ENCODE measurements at regions not wholly inside any gene's neighbourhood (a gene's known extent, or its start where the extent isn't known, plus 50 kb on each side); places are given as distances from the start of the nearest gene placed in this dataset.
A peak's percentile ranks its signal among the peaks of the same experiment; 100 is the strongest.

DNA sequence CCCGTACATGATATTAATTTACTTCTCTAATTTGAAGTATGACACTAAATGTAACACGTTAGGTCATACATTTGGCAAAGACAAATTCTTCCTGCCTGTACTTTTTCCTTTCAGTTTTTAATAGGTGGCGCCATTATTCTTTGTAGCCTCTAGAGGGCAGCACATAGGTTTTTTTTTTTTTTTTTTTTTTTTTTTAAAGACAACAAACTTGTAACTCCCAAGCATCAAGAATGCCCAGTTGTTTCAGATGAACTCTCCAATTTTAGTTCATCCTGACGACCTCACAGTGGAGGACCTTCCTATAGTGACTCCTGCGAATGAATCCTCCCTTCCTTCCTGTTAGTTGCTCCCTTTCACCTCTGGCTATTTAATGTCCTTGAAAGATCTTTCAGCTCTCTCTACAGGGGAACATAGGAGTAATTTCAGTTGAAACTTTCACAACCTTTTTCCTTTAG, 139.3 kb upstream of the HDAC9 start:
- TF ChIP-seq, protein P1, sequence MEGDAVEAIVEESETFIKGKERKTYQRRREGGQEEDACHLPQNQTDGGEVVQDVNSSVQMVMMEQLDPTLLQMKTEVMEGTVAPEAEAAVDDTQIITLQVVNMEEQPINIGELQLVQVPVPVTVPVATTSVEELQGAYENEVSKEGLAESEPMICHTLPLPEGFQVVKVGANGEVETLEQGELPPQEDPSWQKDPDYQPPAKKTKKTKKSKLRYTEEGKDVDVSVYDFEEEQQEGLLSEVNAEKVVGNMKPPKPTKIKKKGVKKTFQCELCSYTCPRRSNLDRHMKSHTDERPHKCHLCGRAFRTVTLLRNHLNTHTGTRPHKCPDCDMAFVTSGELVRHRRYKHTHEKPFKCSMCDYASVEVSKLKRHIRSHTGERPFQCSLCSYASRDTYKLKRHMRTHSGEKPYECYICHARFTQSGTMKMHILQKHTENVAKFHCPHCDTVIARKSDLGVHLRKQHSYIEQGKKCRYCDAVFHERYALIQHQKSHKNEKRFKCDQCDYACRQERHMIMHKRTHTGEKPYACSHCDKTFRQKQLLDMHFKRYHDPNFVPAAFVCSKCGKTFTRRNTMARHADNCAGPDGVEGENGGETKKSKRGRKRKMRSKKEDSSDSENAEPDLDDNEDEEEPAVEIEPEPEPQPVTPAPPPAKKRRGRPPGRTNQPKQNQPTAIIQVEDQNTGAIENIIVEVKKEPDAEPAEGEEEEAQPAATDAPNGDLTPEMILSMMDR (IDR thresholded peaks at IDR 0.05), result peak; percentile 28 to 75 (median 64)
- TF ChIP-seq POLR2A (IDR thresholded peaks at IDR 0.05), result no peak

Measured in right lobe of liver (tissue), 4 donors.